ENCODE measurements at regions not wholly inside any gene's neighbourhood (a gene's known extent, or its start where the extent isn't known, plus 50 kb on each side); places are given as distances from the start of the nearest gene placed in this dataset.

GRCh38 chr10:58955615-58956014 lies 220.8 kb upstream of the PHYHIPL start:
- TF ChIP-seq POLR2A (IDR thresholded peaks at IDR 0.05; ENCODE audit: low read depth, low read length) (no peak), FOS (IDR thresholded peaks at IDR 0.05; ENCODE audit: low read depth, low read length) (no peak), RFX5 (IDR thresholded peaks at IDR 0.05; ENCODE audit: low read depth, low read length) (no peak)
